Cardiac fibroblast (primary cell): ENCODE measurements at regions not wholly inside any gene's neighbourhood (a gene's known extent, or its start where the extent isn't known, plus 50 kb on each side); places are given as distances from the start of the nearest gene placed in this dataset.

Source experiments
- DNase-seq, 2 donors: peaks; one replicate each; pipeline versions ENCODE4 v3.0.0 to v3.0.0-alpha.2; 2010; ENCODE audit warnings: low read depth in 2 of 2
- H3K4me3 ChIP-seq, 2 donors: replicated peaks in 1 of 2; 1 replicate in 1 of 2; 2 replicates in 1 of 2; pipeline ENCODE4 v1.5.1; 2011; ENCODE audit warnings: low read depth in 2 of 2, low read length in 2 of 2, mild to moderate bottlenecking in 2 of 2, moderate library complexity in 1 of 2
- TF ChIP-seq, protein P1 (sequence below): IDR thresholded peaks from one replicate; pipeline ENCODE4 v1.5.1; 2011; ENCODE audit warnings: low read depth, mild to moderate bottlenecking, low read length, inconsistent platforms

DNA sequence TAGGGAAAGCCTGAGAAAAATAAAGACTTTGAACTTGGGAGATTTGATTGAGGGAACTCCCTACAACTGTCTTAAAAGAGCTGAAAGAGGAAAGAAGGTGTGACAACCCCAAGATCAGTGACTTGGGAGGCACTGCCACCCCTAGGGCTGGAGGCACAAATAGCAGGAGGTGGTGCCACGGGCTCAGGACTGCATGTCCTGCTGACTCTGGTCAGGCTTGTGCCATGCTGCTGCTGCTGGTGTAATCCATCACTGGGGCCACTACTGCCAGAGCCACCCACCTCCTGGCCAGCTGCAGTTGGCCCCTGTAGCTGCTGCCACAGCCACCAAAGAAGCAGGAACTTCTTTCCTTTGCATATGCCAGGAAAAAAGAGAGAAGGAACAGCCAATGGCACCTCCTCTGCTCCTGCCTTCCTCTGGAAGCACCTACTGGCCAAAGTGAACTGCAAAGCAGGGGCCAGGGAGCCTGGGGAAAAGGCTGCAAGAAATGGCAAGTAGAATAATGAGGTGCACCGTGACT, 730.3 kb downstream of the PTPRU start:
- no peak overlapping the region for H3K4me3 ChIP-seq
- TF ChIP-seq, protein P1, sequence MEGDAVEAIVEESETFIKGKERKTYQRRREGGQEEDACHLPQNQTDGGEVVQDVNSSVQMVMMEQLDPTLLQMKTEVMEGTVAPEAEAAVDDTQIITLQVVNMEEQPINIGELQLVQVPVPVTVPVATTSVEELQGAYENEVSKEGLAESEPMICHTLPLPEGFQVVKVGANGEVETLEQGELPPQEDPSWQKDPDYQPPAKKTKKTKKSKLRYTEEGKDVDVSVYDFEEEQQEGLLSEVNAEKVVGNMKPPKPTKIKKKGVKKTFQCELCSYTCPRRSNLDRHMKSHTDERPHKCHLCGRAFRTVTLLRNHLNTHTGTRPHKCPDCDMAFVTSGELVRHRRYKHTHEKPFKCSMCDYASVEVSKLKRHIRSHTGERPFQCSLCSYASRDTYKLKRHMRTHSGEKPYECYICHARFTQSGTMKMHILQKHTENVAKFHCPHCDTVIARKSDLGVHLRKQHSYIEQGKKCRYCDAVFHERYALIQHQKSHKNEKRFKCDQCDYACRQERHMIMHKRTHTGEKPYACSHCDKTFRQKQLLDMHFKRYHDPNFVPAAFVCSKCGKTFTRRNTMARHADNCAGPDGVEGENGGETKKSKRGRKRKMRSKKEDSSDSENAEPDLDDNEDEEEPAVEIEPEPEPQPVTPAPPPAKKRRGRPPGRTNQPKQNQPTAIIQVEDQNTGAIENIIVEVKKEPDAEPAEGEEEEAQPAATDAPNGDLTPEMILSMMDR, result no peak
- DNase-seq, result no peak

DNA sequence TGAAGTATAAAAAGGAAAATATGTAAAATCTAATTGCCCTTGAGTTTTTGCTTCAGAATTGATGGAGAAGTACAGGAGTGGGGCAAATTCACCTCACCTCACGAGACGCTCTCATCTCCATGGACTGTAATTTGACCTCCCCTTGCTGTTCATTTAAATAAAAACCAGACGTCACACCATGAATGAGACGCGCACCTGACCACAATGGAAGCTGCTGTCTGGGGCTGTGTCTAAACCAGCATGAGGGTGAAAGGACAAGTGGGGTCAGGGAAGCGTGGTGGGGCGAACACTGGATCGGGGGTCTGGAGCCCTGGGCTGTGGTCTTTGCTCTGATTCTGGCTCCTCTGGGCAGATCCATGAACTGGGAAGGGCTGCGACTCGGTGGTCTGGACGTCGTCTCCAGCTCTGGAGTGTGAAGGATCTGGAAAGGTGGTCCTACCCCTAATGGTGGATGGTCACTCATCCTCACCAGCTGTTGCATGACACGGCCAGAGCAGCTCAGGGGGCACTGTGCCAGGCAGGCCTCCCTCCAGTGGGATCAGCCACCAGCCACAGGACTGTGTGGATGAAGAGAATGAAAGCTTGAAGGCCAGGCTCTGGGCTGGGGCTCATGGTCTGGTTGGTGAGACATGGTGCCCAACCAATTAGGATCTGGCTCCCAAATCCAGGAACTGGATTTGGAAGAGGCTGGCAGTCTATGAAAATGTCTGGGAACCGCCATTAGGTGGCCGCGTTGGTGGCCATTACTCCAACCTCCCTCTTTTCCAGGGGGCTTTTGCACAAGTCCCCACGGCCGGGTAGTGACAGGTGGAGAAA, 728.6 kb downstream of the PTPRU start:
- H3K4me3 ChIP-seq, result no peak overlapping the region
- TF ChIP-seq, protein P1, result no peak
- DNase-seq, result no peak

DNA sequence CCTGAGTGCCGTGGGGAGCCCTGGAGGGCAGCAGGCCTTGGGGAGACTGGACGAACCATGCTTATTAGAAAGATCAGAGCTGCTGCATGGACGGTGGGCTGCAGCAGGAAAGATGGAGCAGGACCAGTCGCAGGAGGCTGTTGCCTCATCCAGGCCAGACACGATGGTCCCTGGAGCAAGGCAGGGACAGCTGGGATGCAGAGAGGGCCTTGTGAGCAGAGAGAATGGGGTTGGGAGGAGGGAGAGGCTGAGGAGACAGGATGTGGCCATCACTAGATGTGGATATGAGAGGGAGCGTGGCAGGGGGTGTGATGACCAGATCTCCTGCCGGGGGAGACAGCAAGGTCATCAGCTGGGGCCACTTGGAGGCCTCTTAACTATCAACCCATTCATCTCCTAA, 727.6 kb downstream of the PTPRU start:
- TF ChIP-seq, protein P1, result no peak
- no peak overlapping the region for H3K4me3 ChIP-seq
- no peak for DNase-seq

DNA sequence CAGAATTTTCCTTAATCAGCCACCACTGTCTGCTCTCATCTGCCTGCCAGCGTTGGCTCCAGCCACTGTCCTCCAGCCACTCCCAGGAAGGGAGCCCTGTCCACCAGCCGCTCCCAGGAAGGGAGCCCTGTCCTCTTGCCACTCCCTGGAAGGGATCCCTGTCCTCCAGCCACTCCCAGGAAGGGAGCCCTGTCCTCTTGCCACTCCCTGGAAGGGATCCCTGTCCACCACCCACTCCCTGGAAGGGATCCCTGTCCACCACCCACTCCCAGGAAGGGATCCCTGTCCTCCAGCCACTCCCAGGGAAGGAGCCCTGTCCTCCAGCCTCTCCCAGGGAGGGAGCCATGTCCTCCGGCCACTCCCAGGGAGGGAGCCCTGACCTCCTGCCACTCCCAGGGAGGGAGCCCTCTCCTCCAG, 726.5 kb downstream of the PTPRU start:
- DNase-seq, result no peak
- no peak overlapping the region for H3K4me3 ChIP-seq
- TF ChIP-seq, protein P1, result no peak

DNA sequence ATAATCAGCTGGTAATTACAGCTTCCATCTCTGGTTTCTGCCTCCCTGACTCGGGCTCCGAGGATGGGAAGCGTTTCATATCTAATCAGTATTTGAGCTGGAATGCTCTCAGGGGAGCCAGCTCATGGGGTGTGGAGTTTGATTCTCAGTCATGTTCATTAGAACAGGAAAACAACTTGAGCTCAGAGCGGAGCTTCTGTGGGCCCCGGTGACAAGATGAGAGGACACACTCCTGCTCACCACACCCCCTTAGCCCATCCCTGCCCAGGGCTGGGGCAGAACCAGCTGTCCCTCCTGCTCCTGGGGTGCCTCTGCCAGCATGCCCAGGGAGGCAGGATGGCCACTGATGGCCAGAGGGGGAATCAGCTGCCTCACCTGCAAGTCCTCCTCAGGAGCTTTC, 726.0 kb downstream of the PTPRU start:
- no peak for DNase-seq
- TF ChIP-seq, protein P1, result no peak
- H3K4me3 ChIP-seq, result no peak overlapping the region

DNA sequence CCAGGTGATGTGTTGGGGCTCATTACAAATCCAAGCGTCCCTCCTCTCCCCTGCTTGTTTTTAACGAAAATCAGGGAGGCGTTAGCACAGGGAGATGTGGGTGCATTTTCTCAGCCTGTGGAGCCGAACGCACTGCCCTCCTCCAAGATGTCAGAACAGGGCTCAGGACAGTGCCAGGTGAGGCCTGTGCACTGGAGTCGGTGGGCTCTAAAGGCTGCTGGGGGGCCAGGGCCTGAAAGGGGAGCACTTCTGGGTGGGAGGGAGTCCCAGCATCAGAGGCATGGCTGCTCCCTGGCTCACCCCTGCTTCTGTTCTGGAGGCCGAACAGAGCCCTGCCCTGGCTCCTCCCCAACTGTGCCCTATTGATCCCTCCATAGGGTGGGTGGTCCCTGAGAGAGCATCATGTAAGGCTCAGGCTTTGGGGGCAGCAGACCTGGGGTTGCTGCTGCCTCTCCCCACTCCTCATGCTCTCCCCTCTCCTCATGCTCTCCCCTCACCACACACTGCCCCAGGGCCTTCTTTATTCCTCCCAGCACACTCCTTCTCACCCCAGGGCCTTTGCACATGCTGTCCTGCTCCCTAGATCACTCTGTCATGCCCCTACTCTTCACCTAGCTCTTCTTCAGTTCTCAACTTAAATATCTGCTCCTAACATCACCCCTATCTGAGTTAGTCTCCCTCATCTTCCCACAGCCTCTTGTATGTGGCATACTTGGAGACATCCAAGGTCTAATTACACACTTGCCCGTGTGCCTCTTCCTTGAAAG, 725.2 kb downstream of the PTPRU start:
- no peak for DNase-seq
- H3K4me3 ChIP-seq, result no peak overlapping the region
- TF ChIP-seq, protein P1, result no peak
